Kidney glomerular epithelial cell (primary cell): ENCODE measurements at regions not wholly inside any gene's neighbourhood (a gene's known extent, or its start where the extent isn't known, plus 50 kb on each side); places are given as distances from the start of the nearest gene placed in this dataset.

Source experiments
- DNase-seq: peaks from one replicate; lab custom pipeline; 2025; lab: John Stamatoyannopoulos, UW

- no peak for DNase-seq
Observed at GRCh38 chr18:67380867-67381266, 135.7 kb downstream of the DSEL start.

GRCh38 chr18:67379981-67380380 is 136.5 kb downstream of the DSEL start:
- DNase-seq: no peak

DNA sequence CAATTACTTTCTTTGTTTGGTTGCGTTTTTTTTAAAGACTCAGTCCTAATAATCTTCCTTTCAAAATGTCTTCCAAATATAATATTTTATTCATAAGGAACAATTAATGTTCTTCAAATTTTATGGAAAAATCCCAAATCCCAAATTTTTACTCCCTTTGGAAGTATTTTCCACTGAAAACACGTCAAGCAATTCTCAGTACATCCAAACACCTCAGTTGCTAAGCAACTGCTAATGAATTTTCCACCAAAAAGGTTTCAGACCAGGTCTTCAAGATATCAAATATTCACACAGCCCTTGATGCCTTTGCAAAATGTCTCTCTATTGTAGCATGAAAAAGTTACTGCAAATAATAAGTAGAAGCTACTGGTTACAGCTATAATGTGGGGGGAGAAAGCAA is 140.1 kb downstream of the DSEL start:
- no peak for DNase-seq

GRCh38 chr18:67373636-67374035 is 142.9 kb downstream of the DSEL start:
- no peak for DNase-seq

DNA sequence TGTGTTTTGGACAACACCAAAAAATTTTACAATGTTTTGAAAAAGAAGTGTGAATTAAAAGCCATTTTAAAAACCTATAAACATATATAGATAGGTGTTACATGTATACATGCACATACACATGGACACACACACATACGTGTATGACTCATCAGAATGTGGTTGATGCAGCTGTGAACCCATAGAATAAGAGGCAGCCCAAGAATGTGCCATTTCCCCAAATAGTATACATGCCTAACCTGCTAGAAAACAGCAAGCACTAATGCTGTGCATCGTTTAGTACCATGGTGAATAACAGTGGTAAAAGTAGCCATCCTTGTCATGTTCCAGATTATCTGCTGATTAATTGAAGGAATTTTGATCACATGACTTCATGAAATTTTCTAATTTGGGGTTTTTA is 149.0 kb downstream of the DSEL start:
- no peak for DNase-seq

GRCh38 chr18:67363694-67364093 is 152.8 kb downstream of the DSEL start:
- no peak for DNase-seq

GRCh38 chr18:67362906-67363305 is 153.6 kb downstream of the DSEL start:
- DNase-seq: no peak

DNA sequence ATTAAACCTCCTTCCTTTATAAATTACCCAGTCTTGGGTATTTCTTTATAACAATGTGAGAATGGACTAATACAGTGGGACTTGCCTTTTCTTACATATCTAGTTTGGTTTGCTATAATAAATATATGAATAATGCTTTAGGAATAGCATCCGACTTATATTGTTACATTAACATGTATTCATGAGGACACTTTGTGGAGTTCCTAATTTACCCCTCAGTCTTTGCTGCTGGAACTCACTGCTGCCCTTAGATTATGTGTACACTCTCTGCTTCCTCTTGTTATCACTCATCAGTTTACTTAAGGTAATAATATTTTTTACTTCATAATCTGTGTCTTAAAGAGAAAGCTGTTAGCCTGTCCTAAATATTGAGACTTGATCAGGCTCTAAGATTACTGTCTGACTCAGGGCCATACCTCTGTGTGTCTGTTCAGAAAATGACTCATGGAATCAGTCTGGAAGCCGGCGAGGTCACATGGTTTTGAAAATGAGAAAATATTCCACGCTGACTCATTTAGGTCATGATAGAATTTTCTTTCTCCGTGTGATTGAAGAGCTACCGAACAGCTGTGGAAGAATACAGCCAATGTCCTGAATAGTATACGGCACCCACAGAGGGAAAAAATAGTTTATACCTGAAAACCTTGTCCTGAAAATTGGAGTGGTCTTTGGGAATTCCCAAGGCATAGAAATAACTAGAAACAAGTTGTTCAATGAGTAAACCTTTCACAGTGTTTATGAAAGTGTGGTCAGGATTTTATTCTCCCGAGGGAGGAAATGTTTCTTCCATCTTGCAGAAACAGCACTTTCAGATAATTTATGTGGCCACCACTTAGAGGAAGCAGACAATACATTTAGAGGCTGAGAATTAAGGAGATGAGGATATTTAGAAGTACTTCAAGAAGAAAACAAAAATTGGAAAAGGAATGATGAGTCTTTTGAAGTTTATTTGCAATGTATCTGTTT is 156.4 kb downstream of the DSEL start:
- peak; percentile 95 for DNase-seq

DNA sequence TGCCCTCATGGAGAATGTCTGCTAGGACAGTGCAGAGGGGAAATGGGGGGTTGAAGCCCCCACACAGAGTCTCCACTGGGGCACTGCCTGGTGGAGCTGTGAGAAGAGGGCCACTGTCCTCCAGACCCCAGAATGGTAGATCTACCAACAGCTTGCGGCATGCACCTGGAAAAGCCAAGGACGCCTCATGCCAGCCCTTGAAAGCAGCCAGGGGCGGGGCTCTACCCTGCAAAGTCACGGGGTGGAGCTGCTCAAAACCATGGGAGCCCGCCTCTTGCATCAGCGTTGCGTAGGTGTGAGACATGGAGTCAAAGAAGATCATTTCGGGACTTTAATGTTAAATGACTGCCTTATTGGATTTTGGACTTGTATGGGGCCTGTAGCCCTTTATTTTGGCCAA is 157.6 kb downstream of the DSEL start:
- DNase-seq: no peak

- DNase-seq: no peak
Observed at GRCh38 chr18:67354692-67355091, 161.8 kb downstream of the DSEL start.

DNA sequence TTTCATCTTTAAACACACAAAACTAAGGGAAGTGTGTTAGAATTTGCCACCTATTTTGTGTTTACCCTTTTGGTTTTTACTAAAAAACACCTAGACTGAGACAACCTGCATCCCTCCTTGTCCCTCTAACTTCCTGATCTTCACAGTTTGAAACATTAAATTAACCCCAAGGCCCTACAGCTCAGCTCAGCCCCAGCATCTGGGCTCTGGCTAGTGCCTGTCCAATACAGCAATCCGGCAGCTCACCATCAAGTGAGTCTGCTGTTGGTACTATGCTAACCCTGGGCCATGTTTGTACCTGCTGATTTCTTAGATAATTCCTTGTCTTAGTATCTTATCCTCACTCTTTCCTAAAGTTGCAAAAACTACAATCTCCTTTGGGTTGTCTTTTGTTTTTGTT is 162.4 kb downstream of the DSEL start:
- DNase-seq: no peak

DNA sequence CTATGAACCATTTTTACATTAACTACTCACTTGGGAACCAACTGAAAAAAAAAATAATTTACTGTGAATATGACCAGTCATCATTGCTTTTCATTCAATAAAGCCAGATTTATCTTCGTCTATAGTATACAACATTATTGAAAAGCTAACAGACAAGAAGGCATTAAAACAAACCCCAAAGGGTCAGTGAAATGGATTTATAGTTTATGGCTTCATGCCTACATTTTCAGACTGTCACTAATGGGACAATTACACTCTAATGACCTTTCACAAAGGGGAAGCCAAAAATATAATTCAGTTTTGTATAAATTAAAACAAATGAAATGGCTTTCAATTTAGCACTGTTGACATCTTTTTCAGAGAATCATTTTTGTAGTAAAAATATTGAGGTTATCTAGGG is 169.1 kb downstream of the DSEL start:
- no peak for DNase-seq

DNA sequence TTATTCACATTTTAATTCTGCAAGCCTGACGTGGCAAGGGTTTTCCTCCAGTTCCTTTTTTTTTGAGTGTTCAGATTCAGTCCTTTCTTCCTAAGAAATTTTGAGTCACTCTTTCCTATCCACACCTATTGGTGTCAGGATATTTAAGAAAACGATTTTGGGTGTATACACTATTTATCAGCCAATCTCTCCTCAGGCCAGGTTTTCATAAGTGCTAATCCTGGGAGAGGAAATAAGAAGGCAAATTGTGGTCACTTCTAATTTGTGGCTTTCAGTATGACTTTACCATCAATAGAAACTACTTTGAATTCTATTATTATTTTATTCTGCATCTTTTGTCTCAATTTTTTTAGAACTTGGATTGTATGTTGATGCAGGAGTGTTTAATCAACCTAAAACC is 174.4 kb downstream of the DSEL start:
- DNase-seq: no peak

- DNase-seq: no peak
Observed at GRCh38 chr18:67337696-67338095, 178.8 kb downstream of the DSEL start.

DNA sequence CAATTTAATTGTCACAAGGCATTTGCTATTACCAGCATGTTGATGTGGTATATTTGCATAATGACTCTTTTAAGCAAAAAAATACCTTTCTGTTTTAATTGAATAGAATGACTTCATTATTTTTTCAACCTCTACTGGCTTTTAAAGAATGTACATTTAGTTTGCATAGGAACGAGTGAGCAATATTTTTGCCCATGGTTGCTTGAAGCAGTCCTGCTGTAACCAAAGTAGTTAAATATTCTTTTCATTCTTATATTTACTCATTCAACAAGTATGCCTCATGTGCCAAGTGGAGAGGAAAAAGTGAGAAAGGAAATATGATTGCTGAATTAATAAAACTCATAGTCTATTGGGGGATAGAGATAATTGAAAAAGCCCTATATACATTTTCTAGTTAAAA is 184.7 kb downstream of the DSEL start:
- no peak for DNase-seq

GRCh38 chr18:67319109-67319508 is 197.4 kb downstream of the DSEL start:
- DNase-seq: no peak

GRCh38 chr18:67318651-67319050 is 197.9 kb downstream of the DSEL start:
- DNase-seq: no peak

GRCh38 chr18:67310826-67311225 is 205.7 kb downstream of the DSEL start:
- no peak for DNase-seq

- DNase-seq: no peak
Observed at GRCh38 chr18:67308819-67309218, 207.7 kb downstream of the DSEL start.

DNA sequence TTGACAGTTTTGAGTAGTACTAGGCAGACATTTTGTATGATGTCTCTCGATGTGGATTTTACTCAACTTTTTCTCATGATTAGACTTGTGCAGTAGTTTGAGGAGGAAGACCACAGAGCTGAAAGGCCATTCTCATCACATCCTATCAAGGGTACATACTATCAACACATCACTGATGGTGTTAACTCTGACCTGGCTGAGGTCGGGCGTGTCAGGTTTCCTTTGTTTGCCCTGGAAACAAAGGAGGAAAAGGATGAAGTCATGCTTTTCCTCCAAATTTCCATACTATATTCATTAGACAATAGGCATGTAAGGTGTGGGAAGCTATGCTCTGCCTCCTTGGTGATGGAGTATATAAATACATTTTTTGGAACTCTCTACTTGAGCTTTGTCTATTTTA is 211.1 kb downstream of the DSEL start:
- no peak for DNase-seq

GRCh38 chr18:67302043-67302442 is 214.5 kb downstream of the DSEL start:
- DNase-seq: no peak

- DNase-seq: no peak
Observed at GRCh38 chr18:67301592-67301991, 214.9 kb downstream of the DSEL start.

DNA sequence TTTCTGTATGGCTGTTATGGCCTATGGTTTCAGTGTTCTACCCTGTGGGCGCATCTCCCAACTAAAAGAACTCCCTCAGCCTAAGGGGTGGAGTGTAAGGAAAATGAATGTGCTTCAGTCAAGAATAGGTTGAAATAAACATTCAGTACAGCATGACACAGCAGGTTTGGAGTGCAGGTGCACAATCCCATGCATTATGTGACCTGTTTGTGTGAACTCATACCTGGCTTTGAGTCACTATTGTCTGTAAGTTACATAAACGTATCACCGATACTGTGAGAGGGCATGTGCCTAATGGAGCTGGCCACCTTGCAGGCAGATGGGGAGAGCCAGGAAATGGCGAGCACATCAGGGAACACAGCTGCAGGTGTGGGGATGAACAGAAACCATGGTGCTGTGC is 216.0 kb downstream of the DSEL start:
- DNase-seq: no peak

GRCh38 chr18:67292814-67293213 is 223.7 kb downstream of the DSEL start:
- no peak for DNase-seq
